Keratinocyte (primary cell): ENCODE measurements at regions not wholly inside any gene's neighbourhood (a gene's known extent, or its start where the extent isn't known, plus 50 kb on each side); places are given as distances from the start of the nearest gene placed in this dataset.

Source experiments
- DNase-seq: peaks from one replicate; pipeline ENCODE4 v3.0.0-alpha.2; 2011; ENCODE audit warnings: low read depth, missing footprints, low spot score
- FAIRE-seq: peaks from 2 replicates; lab custom pipeline; 2011; peaks lifted over from hg19 to GRCh38; lab: Jason Lieb, UNC
- H2AFZ ChIP-seq: 2 replicates; pipeline ENCODE4 v1.6.0; 2012; ENCODE audit warnings: low read length, control low read depth, inconsistent platforms; ENCODE audit not compliant: control insufficient read depth
- H3K27ac ChIP-seq: 2 replicates; pipeline ENCODE4 v1.5.1; 2011; ENCODE audit warnings: low read length; ENCODE audit not compliant: control insufficient read depth, insufficient read depth
- H3K27me3 ChIP-seq: 3 replicates; pipeline ENCODE4 v1.6.0; 2011; ENCODE audit warnings: low read length; ENCODE audit not compliant: control insufficient read depth, insufficient read depth; ENCODE audit errors: extremely low read depth
- H3K36me3 ChIP-seq, 2 experiments: 2 replicates in 1 of 2; 3 replicates in 1 of 2; pipeline ENCODE4 v1.5.1; 2011; ENCODE audit warnings: low read length in 2 of 2, mild to moderate bottlenecking in 1 of 2; ENCODE audit not compliant: control insufficient read depth in 2 of 2, insufficient read depth in 2 of 2; ENCODE audit errors: extremely low read depth in 1 of 2
- H3K4me1 ChIP-seq: 3 replicates; pipeline ENCODE4 v1.5.1; 2011; ENCODE audit warnings: low read length; ENCODE audit not compliant: control insufficient read depth, insufficient read depth; ENCODE audit errors: extremely low read depth
- H3K4me2 ChIP-seq: 3 replicates; pipeline ENCODE4 v1.6.0; 2011; ENCODE audit warnings: low read depth, low read length; ENCODE audit not compliant: control insufficient read depth, insufficient read depth; ENCODE audit errors: extremely low read depth
- H3K4me3 ChIP-seq, 3 experiments: fragments of 200-600 bp in 1 of 3; sonication (generic) in 1 of 3; 2 replicates in 2 of 3; 3 replicates in 1 of 3; pipeline ENCODE4 v1.5.1; 2011 to 2016; ENCODE audit warnings: low read length in 3 of 3, mild to moderate bottlenecking in 3 of 3, control low read depth in 2 of 3, inconsistent platforms in 1 of 3, low read depth in 1 of 3, mixed read lengths in 1 of 3, mixed run types in 1 of 3, moderate library complexity in 1 of 3; ENCODE audit not compliant: control insufficient read depth in 2 of 3, insufficient read depth in 2 of 3; ENCODE audit errors: extremely low read depth in 1 of 3
- H3K79me2 ChIP-seq: 2 replicates; pipeline ENCODE4 v1.6.0; 2012; ENCODE audit warnings: low read length; ENCODE audit not compliant: control insufficient read depth, insufficient read depth
- H3K9ac ChIP-seq: 3 replicates; pipeline ENCODE4 v1.6.0; 2011; ENCODE audit warnings: low read length; ENCODE audit not compliant: control insufficient read depth, insufficient read depth; ENCODE audit errors: extremely low read depth
- H3K9me1 ChIP-seq: 3 replicates; pipeline ENCODE4 v1.6.0; 2011; ENCODE audit warnings: low read length; ENCODE audit not compliant: control insufficient read depth, insufficient read depth; ENCODE audit errors: extremely low read depth
- H3K9me3 ChIP-seq: 2 replicates; pipeline ENCODE4 v1.5.1; 2012; ENCODE audit warnings: low read depth, low read length; ENCODE audit not compliant: control insufficient read depth
- H4K20me1 ChIP-seq: 3 replicates; pipeline ENCODE4 v1.6.0; 2011; ENCODE audit warnings: low read length; ENCODE audit not compliant: control insufficient read depth, insufficient read depth; ENCODE audit errors: extremely low read depth
- EZH2 ChIP-seq: IDR thresholded peaks from one replicate; pipeline ENCODE4 v1.6.1; 2012; ENCODE audit warnings: inconsistent platforms, mild to moderate bottlenecking, low read length, moderate library complexity
- dilution Hi-C: fragments of 300-500 bp; cut with MboI; formaldehyde crosslinking; loops from one replicate; pipeline ENCODE4 v1.7.0; 2020; ENCODE audit warnings: low sequenced_read_pairs; ENCODE audit not compliant: extremely low pct_ligation_motif_present
- TF ChIP-seq, protein P1 (sequence below), 3 experiments: IDR thresholded peaks in 1 of 3; conservative IDR thresholded peaks in 1 of 3; optimal IDR thresholded peaks in 1 of 3; 2 replicates in 2 of 3; 3 replicates in 1 of 3; pipeline versions ENCODE3 to v1.5.1; 2011; ENCODE audit warnings: low read length in 3 of 3, mild to moderate bottlenecking in 3 of 3, moderate library complexity in 2 of 3, control low read depth in 1 of 3, inconsistent platforms in 1 of 3; ENCODE audit not compliant: insufficient read depth in 2 of 3; ENCODE audit errors: extremely low read depth in 1 of 3

DNA sequence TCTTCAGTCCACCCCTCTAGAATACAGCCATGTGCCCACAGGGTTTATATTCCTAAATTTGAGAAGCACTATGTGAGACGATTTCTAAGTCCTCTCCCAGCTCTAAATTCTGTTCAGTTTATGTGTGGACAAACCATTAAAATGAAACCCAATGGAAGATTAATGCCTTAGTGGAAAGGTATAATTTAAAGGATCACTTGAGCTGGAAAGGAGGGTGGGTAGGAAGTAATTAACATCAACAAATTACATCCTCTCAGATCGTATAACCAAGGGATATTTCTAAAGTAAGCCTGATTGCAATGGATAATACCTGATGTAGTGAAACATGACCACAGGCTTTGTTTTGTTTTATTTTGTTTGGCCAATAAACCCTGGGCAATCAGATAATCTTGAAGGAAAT lies 511.0 kb upstream of the COBL start:
- FAIRE-seq (no peak), DNase-seq (no peak)
- no peaks in the 10 kb centered on the region for H4K20me1 ChIP-seq

DNA sequence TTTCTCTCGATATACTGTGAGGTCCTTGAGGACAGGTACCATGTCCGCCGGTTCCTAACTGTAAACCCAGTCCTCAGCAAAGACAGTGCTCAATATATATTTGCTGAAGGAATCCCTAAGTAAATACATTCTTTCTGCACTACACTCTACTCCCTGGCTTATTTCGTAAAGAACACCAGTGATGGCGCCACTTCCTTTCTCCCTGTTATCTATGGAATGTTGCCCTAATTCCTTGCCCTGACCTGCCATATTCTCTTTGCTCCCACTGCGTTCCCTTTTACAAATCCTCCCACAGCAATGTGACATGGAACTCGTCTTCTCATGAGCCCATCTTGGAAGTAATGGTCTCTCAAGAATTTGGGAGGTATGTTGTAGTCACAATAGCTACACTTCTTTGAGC lies 507.4 kb upstream of the COBL start:
- Histone ChIP-seq H3K4me1 (no peaks in the 10 kb centered on the region), H3K4me3 (no peak overlapping the region), H2AFZ (no peak overlapping the region), H4K20me1 (no peaks in the 10 kb centered on the region), H3K79me2 (no peaks in the 10 kb centered on the region), H3K27me3 (no peaks in the 10 kb centered on the region), H3K9ac (no peak overlapping the region), H3K9me1 (no peaks in the 10 kb centered on the region), H3K4me2 (no peak overlapping the region), H3K36me3 (no peaks in the 10 kb centered on the region), H3K9me3 (no peaks in the 10 kb centered on the region), H3K27ac (no peak overlapping the region)
- TF ChIP-seq, protein P1, sequence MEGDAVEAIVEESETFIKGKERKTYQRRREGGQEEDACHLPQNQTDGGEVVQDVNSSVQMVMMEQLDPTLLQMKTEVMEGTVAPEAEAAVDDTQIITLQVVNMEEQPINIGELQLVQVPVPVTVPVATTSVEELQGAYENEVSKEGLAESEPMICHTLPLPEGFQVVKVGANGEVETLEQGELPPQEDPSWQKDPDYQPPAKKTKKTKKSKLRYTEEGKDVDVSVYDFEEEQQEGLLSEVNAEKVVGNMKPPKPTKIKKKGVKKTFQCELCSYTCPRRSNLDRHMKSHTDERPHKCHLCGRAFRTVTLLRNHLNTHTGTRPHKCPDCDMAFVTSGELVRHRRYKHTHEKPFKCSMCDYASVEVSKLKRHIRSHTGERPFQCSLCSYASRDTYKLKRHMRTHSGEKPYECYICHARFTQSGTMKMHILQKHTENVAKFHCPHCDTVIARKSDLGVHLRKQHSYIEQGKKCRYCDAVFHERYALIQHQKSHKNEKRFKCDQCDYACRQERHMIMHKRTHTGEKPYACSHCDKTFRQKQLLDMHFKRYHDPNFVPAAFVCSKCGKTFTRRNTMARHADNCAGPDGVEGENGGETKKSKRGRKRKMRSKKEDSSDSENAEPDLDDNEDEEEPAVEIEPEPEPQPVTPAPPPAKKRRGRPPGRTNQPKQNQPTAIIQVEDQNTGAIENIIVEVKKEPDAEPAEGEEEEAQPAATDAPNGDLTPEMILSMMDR (optimal IDR thresholded peaks at IDR 0.05 in 1 of 3, IDR thresholded peaks at IDR 0.05 in 1 of 3, conservative IDR thresholded peaks at IDR 0.05 in 1 of 3; ENCODE audit: extremely low read depth in 1 of 3, insufficient read depth in 2 of 3, low read length in 3 of 3), result no peak
- TF ChIP-seq EZH2, result no peak
- FAIRE-seq (no peak), DNase-seq (no peak)
- dilution Hi-C loops, result no loop called here

More for the DNA sequence above, 511.0 kb upstream of the COBL start:
- Histone ChIP-seq H3K4me3 (no peak overlapping the region), H3K27ac (no peak overlapping the region), H3K79me2 (no peaks in the 10 kb centered on the region), H3K36me3 (no peaks in the 10 kb centered on the region), H3K4me1 (no peaks in the 10 kb centered on the region), H3K9me1 (no peaks in the 10 kb centered on the region), H3K9me3 (no peaks in the 10 kb centered on the region), H3K27me3 (no peaks in the 10 kb centered on the region), H3K9ac (no peak overlapping the region), H3K4me2 (no peak overlapping the region), H2AFZ (no peak overlapping the region)
- TF ChIP-seq, protein P1 (optimal IDR thresholded peaks at IDR 0.05 in 1 of 3, IDR thresholded peaks at IDR 0.05 in 1 of 3, conservative IDR thresholded peaks at IDR 0.05 in 1 of 3; ENCODE audit: extremely low read depth in 1 of 3, insufficient read depth in 2 of 3, low read length in 3 of 3), result no peak
- no peak for TF ChIP-seq EZH2
- dilution Hi-C loops, result no loop called here
